HG03175 (cell line): ENCODE measurements at regions not wholly inside any gene's neighbourhood (a gene's known extent, or its start where the extent isn't known, plus 50 kb on each side); places are given as distances from the start of the nearest gene placed in this dataset.
A peak's percentile ranks its signal among the peaks of the same experiment; 100 is the strongest.
"Not testable (repeated sequence)": the region's sequence is repeated elsewhere in the genome, so short reads cannot be mapped to it uniquely, and the experiment has no call there.

ENCODE experiments used
- ATAC-seq: cut with Tn5 transposase; IDR thresholded peaks from one replicate; pipeline ENCODE4 v1.9.1; 2021; ENCODE audit warnings: mild to moderate bottlenecking, moderate library complexity; ENCODE audit not compliant: unreplicated experiment

DNA sequence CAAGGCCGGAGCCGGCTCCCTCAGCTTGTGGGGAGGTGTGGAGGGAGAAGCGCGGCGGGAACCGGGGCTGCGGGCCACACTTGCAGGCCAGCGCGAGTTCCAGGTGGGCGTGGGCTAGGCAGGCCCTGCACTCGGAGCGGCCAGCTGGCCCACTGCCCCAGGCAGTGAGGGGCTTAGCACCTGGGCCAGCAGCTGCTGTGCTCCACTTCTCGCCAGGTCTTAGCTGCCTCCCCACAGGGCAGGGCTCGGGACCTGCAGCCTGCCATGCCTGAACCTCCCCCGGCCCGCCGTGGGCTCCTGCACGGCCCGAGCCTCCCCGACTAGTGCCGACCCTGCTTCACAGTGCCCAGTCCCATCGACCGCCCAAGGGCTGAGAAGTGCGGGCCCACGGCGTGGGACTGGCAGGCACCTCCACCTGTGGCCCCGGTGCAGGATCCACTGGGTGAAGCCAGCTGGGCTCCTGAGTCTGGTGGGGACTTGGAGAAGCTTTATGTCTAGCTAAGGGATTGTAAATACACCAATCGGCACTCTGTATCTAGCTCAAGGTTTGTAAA is 131.8 kb downstream of the KDR start:
- ATAC-seq = not testable (repeated sequence)

DNA sequence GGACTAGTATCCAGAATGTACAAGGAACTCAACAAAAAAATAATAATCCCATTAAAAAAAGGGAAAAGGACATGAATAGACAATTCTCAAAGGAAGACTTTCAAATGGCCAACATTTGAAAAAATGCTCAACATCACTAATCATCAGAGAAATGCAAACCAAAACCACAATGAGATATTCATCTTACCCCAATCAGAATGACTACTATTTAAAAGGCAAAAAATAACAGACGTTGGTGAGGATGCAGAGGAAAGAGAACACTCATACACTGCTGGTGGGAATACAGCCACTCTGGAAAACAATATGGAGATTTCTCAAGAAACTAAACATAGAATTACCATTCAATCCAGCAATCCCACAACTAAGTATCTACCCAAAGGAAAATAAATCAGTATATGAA is 133.1 kb downstream of the KDR start:
- no peak for ATAC-seq

DNA sequence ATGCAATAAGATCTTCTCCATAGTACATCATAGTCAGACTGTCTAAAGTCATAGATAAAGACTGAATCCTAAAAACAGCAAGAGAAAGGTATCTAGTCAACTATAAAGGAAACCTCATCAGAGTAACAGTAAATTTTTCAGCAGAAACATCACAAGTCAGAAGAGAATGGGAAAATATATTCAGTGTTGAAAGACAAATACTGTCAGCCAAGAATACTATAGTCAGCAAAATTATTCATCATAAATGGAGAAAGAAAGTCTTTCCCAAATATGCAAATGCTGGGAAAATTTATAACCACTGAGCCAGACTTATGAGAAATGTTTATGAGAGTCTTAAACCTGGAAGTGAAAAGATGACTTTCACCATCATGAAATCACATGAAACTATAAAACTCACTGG is 136.7 kb downstream of the KDR start:
- no peak for ATAC-seq

DNA sequence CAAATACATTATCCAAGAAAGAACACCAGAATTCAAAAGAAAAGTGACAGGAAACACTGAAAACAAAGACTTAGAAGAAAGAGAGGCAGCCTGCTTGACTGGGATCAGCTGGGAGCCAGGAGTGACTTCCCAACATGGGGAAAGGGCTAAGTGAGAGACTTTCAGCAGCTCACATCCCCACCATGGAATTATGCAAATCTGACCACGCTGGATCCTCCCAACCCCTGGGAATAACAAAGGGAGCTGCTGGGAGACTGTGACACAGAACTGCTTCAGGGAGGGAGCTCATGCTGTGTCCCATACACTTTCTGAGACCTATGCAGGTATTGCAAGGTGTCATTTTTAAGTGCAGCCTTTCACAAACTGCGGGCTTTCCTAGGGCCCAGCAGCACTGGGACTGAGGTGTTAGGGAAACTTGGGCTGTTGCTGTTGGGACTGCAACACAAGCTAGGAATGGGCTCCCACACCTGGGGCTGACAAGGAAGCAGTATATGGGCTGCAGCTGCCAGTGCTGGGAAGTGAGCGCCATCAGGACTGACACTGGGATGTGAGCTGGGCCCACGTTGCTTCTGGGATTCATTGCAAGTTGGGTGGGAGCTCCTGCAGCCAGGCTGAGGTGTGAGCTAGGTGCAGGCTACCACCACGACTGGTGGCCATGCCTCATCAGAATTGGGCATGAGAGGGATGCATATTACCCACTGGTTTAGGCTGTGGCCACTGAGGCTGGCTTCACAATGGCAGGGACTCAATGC is 139.1 kb downstream of the KDR start:
- ATAC-seq = no peak

DNA sequence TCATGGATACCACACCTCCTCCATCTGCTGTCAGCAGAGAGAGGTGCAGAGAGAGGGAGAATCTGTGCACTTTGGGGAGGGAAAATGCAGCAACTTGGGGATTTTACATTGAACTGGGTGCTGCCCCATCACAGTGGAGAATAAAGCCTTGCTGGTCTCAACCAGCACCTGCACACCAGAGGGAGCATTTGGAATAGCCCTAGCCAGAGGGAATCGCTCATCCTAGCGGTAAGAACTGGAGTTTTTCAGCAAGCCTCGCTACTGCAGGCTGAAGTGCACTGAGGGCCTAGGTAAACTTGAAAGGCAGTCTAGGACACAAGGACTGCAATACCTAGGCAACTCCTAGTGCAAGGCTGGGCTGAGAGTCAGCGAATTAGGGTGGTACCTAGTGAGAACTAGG is 148.7 kb downstream of the KDR start:
- no peak for ATAC-seq

DNA sequence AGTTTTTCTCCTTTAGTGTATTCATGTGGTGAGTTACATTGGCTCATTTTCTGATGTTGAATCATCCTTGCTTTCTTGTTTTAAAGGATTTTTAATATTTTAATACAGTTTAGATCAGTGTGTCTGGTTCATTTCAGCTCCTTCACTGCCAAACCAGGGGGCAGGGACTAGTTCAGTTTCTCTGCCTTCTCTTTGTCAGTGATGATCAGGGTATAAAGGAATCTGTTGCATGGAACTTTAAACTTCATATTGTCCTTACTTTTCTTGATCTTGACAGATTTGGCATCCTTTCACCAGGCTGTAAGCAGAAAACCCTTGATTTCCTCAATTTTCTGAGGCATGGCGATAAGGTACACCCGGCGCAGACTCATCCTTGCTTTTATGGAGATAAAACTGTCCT is 149.4 kb downstream of the KDR start:
- ATAC-seq = no peak

DNA sequence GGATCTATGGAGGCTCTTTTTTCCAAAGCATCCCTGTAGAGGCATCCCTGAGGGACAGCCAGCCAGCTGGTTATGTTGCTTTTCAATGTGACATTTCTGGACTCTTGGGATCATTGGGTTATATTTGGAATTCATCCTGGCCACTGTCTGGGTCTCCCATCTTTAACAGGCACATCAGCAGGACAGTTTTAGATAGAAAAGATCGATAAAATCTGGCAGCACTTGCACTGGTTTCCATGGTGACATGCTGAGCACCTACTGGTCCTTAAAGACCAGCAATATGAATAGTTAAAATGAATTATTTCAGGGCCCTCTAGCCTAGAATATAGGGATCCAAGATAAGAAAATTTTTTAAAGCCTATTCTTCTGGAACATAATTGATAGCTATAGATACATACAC is 151.6 kb downstream of the KDR start:
- no peak for ATAC-seq

DNA sequence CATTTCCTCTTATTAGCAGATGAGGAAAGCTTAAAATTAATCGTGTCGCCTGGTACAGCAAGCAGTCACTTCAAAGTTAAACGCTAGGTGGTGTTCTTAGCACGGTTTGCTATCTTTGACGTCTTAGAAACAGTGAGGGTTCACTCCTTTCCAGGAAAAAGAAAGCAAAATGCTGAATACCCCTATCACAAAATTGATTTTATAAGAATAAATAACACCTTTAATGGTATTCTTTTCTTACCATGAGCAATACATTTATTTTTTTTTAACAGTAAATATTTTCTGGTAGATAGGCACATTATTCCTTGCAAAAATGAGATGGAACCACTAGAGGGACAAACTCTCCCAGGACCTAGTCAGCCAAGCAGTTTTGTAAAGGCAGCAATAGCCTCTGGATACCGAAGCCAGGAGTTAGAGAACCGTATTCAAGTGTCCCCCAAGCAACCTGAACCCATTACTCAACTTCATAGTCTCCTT is 153.9 kb downstream of the KDR start:
- peak; percentile 74 for ATAC-seq

DNA sequence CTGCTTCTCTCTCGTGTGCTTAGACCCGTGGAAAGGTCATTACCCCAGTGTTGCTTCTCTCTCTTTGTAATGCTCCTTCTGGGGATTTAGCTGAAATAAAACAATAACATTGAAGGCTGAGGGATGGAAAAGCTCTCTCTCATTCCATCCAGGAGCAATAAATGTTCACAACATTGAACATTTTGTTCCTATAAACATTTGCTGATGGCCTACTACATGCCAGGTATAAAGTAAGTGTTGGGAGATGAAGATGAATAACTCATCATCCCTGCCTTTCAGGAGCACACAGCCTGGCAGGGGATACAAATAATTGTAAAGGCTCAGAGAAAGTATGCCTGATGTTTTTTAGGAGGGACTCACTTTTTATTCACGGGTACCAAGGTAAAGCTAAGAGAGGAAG is 158.1 kb downstream of the KDR start:
- no peak for ATAC-seq

DNA sequence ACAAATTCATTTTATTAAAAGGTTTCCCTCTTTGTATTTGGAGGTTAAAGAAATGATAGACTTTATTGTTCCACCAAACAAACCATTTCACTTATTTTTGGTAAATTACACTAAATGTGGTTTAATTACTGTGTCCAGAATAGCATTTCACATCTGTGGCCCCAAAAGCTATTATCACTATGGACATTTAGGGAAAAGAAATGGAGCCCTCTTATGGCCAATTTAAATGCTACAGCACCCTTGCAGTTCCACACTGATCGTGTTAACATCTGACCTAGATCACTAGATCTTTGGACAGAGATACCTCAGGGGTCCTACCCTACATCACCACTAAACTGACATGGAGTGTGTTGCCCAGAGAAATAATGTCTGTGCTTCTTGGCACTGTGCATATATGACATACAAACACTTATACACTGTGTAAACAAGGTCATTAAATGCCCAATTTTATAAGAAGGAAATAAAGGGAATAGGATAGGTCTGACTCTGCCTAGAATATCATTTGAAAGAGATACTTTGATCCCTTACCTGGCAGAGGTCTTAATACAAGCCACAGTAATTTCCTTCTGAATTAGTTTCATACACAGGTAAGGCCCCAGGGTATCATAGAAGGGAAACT is 163.9 kb downstream of the KDR start:
- peak; percentile 57 for ATAC-seq

DNA sequence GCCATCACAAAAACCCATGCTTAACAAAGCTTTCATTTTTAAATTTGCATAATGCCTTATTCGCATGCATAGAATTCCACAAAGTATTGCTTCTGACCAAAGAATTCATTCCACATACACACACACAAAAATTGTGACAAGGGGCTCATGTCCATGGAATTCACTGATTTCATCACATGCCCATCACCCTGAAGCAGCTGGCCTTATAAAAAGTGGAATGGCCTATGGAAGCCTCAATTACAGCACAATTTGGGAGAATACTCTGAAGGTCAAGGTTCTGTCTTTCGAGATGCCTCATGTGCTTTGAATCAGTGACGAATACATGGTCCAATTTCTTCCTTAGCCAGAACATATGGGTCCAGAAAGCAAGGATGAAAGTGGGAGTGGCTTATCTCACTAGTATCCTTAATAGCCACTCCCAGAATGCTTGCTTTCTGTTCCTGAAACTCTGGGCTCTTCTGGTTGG is 165.7 kb downstream of the KDR start:
- no peak for ATAC-seq

DNA sequence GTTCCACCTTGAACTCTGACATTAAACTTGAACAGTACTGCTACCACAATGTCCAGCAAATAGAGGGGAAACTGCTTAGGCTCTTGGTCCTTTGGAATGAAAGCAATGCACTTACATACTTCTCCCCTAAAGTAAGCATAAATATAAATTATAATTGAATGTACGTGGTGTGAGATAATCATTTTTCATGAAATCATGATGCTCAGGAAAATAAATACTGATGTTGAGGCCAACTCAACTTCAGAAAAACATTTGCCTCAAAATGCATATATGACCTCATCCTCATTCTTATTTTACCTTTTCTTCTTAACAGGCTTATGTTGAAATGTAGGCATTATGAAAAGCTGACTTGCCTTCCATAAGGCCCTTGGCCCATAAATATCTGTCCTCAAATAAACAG is 166.3 kb downstream of the KDR start:
- ATAC-seq = no peak

DNA sequence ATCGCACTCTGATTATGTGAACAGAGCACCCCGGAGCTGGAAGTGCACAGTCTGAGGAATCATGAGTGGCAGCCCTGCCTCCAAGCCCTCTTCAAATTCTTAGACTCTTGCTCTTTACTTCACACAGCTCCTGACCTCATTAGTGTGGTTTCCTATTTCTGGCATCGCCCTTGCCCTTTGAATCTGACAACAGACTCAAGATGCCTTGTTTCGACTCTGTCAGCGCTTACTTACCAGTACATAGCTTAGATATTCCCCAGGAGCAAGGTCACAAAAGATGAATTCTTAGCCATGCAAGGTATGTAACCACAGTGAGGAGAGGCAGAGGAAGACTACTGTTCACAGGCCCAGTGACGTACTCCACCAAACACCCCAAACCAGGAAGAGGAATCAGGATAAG is 167.2 kb downstream of the KDR start:
- ATAC-seq = no peak

DNA sequence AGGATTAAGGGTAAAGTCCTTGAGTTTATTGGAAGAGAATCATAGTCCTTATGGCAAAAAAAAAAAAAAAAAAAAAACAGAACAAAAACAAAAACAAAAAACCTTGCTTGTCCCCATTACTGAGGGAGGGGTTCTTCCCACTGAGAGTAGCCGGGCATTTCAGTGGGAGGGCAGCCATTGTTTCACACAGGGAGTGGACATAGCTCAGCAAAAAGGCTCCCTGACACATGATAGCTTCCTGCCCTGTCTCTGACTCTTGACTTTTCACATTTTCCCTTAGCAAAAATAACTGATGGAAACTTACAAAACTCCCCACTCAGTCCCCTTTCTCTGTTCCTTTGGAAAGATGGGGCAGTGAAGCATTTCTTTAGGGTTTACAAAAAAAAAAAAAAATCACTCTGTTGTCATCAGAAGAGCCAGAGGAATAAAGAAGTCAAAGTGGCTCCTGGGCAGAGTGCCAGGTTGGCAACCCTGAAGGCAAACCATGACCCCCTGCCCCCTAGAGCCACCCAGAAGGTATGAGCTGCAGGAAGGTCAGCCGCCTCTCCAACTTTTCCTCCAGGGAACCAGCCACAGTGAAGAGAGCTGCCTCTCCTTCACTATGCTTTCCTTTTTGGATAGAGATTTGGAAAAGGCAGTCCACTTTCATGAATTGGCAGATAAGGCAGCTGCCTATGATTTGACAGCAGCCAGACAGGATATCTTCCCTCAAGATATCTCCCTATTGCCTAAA is 170.6 kb downstream of the KDR start:
- ATAC-seq = no peak

DNA sequence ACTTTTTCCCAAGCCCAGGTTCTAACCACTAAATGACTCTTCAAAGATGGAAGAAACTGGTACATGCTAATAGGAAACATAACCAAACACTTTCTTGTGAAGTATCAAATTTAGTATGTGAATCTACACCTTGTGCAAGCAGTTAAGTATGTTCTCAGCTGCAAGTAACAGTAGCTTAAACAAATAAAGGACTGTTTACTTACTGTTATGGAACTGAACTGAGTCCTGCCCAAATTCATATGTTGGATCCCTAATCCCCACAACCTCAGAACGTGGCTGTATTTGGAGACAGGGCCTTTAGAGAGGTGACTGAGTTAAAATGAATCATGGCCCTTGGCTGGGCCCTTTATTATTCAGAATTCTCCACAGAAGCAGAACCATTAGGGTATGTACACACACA is 178.7 kb downstream of the KDR start:
- no peak for ATAC-seq

DNA sequence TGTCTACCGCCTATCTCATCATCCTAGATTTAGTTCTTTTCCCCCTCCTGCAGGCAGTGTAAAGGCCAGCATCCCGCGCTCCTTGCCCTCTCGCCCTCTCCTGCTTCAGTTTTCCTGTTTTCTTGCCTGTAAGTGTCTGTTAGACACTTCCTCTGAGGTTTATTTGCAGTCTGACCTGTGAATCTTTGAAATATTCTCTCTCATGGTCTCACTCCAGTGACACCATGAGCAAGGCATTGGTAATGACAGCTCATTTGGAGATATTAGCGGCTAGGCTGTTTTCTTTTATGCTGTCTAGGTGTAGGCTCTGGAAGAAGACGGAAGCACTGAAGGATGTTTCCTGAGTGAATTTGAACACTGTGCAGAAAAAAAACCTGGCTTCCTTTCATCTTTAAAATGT is 179.6 kb downstream of the KDR start:
- no peak for ATAC-seq

DNA sequence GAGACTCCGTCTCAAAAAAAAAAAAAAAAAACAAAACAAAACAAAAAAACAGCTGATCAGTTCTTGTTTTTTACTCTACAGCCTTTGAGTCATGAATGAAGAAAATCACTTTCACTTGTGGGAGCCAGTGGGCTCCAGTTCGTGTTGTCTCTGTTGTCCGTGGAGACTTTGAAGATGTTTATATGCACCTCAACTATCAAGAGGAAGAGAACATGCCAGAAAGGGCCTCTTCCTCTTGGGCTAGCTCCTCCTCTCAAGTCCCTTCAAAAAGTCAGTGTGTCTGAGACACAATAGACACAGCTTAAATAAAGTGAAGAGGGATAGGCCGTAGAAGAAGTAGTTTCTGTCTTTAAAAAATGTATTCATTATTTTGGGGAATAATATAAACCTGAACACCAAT is 182.7 kb downstream of the KDR start:
- peak; percentile 68 for ATAC-seq

DNA sequence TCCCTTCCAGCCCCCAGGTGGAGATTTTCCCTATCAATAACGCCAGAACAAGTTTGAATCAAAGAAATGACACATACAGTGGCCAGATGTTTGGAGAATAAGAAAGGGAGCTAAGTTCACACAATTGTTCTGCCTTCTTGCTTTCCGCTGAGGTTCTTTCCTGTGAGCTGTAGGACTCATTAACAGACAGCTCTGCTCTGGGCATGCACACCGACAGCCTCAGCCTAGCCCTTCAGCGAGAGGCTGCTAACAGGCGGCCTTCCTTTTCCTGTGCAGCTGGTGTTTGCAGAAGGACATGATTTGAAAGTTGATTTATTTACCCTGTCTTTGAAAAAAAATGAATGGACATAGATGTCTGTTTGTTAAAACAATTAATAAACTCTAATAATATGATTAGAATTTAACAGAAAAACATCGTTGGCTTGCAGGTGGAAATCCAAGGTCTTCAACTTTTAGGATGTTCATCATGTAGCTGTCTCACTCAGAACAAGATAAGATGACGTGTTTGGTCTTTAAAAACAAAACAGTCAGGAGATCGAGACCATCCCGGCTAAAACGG is 183.3 kb downstream of the KDR start:
- ATAC-seq = peak; percentile 80

DNA sequence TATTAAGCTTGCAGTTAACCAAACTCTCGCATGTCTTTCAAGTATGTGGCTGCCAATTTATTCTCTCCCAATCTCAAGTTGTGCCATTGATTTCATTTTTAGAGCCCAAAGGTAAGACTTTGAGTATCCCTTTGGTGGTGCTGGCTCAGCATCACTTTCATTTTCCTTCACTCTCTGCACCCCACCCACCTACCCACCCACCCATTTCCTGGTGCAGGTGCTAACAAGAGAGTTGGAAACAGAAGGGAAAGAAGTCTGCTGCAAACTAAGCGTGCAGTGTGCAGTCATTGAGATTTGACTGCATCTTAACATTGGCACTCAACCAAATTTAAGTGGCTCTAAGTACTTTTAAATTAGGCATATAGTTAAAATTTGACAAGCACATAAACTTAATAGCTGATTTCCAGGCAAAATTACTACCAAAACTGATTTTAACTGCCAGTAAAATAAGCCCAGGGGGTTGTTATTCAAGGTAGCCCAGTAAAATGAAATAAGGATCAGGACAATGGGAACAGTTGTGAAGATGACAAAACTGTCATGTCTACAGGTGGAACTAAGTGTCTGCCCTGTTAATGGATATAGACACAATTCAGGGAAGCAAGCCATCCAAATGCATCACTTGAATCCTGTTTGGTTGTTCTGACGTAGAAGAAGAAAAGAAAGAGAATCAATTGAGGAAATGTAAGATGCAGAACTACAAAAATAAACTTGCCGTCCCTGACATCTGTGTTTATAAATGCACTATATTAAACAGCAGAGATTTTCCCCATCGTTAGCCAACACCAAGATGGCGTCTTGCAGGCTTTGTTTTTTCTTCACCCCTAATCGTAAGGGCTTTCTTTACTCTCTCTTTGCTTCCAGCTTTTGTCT is 184.2 kb downstream of the KDR start:
- ATAC-seq = no peak

DNA sequence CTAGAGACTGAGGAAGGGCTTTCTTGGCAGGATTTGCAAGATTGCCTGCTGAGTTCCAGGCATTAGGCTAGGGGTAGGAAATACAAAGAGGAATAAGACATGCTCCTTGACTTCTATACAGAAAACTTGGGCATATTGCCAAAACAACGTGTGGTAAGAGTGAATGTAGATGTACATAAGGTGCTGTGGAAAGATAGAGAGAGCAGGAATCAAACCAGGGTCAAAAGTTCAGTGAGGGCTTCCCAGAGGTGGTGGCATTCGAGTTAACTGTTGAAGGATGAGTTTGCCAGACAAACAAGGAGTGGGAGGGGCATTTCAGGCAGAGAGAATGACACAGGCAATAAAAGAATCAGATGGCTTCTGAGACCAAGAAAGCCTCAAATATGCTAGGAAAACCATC is 187.9 kb downstream of the KDR start:
- ATAC-seq = no peak
